KMS-11 (cell line): ENCODE measurements at regions not wholly inside any gene's neighbourhood (a gene's known extent, or its start where the extent isn't known, plus 50 kb on each side); places are given as distances from the start of the nearest gene placed in this dataset.

Experiments used
- H2AFZ ChIP-seq: fragments of 200-600 bp; sonication (generic); 2 replicates; pipeline ENCODE4 v1.6.1; 2016; ENCODE audit warnings: antibody characterized with exemption, mixed run types, low read depth
- H3K27ac ChIP-seq: fragments of 200-600 bp; sonication (generic); 2 replicates; pipeline ENCODE4 v1.6.1; 2016; ENCODE audit warnings: mild to moderate bottlenecking, mixed run types
- H3K27me3 ChIP-seq: fragments of 200-600 bp; sonication (generic); 2 replicates; pipeline ENCODE4 v1.6.1; 2017; ENCODE audit warnings: mild to moderate bottlenecking, low read depth, mixed run types, moderate library complexity; ENCODE audit not compliant: insufficient read depth
- H3K36me3 ChIP-seq: fragments of 200-600 bp; sonication (generic); 2 replicates; pipeline ENCODE4 v1.6.1; 2017; ENCODE audit warnings: mild to moderate bottlenecking, mixed run types; ENCODE audit not compliant: insufficient read depth
- H3K4me1 ChIP-seq: fragments of 200-600 bp; sonication (generic); 2 replicates; pipeline ENCODE4 v1.6.1; 2016; ENCODE audit warnings: mild to moderate bottlenecking, low read depth, mixed run types; ENCODE audit not compliant: poor library complexity, severe bottlenecking
- H3K4me2 ChIP-seq: fragments of 200-600 bp; sonication (generic); 2 replicates; pipeline ENCODE4 v1.7.0; 2016; ENCODE audit warnings: mild to moderate bottlenecking, mixed run types
- H3K4me3 ChIP-seq: fragments of 200-600 bp; sonication (generic); IDR thresholded peaks from 2 replicates; pipeline ENCODE4 v1.6.1; 2017; ENCODE audit warnings: low read depth, low read length, mixed read lengths; ENCODE audit not compliant: insufficient read depth
- H3K79me2 ChIP-seq: fragments of 200-600 bp; sonication (generic); 2 replicates; pipeline ENCODE4 v1.6.1; 2016; ENCODE audit warnings: low read depth, mixed run types; ENCODE audit not compliant: insufficient read depth
- H3K9ac ChIP-seq: fragments of 200-600 bp; sonication (generic); 2 replicates; pipeline ENCODE4 v1.6.1; 2016; ENCODE audit warnings: mild to moderate bottlenecking, mixed run types
- H4K20me1 ChIP-seq: fragments of 200-600 bp; sonication (generic); 2 replicates; pipeline ENCODE4 v1.6.1; 2016; ENCODE audit warnings: mild to moderate bottlenecking, mixed run types; ENCODE audit not compliant: insufficient read depth
- TF ChIP-seq, protein P1 (sequence below): fragments of 200-600 bp; sonication (generic); conservative IDR thresholded peaks from 2 replicates; pipeline ENCODE4 v1.6.1; 2017; ENCODE audit warnings: low read depth, mild to moderate bottlenecking, antibody characterized with exemption, low read length, moderate library complexity, mixed read lengths

DNA sequence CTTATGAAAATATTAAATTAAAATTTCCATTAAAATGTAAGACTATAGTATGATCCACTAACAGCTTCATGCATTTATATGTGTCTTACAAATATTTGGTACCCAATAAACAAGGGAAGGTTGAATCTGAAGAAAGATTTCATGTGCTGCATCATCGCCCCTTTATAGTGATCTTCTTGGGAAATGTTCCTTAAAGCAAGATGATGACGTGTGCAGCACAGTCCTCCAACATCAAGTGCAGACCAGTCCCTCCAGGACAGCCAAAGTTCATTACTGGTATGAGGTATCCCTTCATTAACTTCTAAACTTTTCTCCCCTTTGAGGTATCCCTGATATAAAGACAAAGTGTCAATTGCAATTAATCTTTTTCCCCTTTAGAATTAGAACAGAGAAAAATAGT, 567.0 kb downstream of the METTL15 start:
- H2AFZ ChIP-seq, result no peak overlapping the region
- TF ChIP-seq, protein P1, sequence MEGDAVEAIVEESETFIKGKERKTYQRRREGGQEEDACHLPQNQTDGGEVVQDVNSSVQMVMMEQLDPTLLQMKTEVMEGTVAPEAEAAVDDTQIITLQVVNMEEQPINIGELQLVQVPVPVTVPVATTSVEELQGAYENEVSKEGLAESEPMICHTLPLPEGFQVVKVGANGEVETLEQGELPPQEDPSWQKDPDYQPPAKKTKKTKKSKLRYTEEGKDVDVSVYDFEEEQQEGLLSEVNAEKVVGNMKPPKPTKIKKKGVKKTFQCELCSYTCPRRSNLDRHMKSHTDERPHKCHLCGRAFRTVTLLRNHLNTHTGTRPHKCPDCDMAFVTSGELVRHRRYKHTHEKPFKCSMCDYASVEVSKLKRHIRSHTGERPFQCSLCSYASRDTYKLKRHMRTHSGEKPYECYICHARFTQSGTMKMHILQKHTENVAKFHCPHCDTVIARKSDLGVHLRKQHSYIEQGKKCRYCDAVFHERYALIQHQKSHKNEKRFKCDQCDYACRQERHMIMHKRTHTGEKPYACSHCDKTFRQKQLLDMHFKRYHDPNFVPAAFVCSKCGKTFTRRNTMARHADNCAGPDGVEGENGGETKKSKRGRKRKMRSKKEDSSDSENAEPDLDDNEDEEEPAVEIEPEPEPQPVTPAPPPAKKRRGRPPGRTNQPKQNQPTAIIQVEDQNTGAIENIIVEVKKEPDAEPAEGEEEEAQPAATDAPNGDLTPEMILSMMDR, result no peak
- H3K27me3 ChIP-seq, result no peaks in the 10 kb centered on the region
- H3K9ac ChIP-seq, result no peak overlapping the region
- H3K79me2 ChIP-seq, result no peaks in the 10 kb centered on the region
- no peak overlapping the region for H3K4me3 ChIP-seq
- H3K4me2 ChIP-seq, result no peak overlapping the region
- no peaks in the 10 kb centered on the region for H3K4me1 ChIP-seq
- no peaks in the 10 kb centered on the region for H4K20me1 ChIP-seq
- H3K36me3 ChIP-seq, result no peaks in the 10 kb centered on the region
- H3K27ac ChIP-seq, result no peak overlapping the region

DNA sequence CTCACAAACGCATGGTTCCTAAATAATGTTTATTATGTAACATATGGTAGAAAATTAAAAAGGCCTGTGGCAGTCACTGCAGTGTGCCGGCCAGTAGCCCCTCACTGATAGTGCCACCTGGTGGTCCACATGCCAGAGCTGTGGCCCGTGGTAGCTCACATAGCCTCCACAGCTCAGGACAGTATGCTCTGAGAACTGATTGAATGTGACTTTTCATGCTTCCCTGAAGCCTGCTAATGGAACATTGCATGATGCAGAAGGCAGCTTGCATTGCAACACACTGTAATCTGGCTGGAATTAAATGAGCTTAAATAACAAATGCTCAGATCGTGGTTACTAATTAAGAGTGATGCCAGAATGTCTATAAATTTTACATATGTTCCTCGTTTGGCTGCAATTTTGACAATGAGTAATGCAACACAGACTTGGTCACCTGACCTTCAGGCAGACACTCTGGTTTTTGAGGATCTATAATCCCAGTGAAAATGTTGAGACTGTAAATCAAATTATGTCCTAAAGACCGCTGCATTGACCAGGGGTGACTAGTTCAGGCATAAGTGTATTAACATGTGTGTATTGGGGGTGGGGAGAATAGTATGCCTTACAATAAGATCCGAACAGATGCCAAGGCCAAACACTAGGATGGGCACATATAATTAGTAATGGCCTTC, 566.4 kb downstream of the METTL15 start:
- no peak overlapping the region for H3K4me3 ChIP-seq
- no peak overlapping the region for H3K9ac ChIP-seq

DNA sequence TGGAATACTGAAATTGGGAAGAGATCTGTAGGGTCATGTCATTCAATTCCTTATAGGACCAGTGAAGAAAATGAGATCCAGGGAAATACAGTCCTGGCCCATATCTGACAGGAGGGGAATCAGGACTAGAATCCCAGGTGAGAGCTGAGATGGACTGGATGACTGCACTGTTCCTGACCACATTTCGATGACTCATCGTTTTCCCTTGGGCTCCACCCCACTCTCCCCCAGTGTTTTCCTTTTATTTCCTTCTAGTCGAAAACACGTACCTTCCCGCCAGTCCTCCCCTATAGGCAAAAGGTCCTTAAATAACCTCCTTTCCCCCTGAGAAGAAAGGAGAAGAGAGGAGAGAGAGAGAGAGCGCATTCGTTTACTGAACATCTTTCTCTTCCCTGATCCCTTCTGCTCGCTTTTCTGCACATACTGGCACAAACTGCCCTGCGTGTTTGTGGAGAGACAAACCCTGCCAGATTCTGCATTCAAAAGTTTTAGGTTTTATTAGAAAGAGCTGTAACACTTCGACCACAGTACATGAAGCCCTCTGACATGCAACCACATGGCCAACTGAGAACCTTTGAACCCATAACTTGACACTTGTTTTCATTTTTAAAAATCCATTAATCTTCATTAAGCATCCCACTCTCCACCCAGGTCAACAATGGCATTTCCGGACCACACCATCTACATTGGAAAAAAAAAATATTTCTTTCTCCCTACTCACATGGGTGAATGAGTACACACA, 565.7 kb downstream of the METTL15 start:
- Histone ChIP-seq H3K4me2 (no peak overlapping the region), H3K4me3 (no peak overlapping the region)

More for the DNA sequence above, 566.4 kb downstream of the METTL15 start:
- Histone ChIP-seq H4K20me1 (no peaks in the 10 kb centered on the region), H3K4me1 (no peaks in the 10 kb centered on the region), H3K36me3 (no peaks in the 10 kb centered on the region), H3K27ac (no peak overlapping the region), H3K79me2 (no peaks in the 10 kb centered on the region), H2AFZ (no peak overlapping the region), H3K27me3 (no peaks in the 10 kb centered on the region), H3K4me2 (no peak overlapping the region)
- TF ChIP-seq, protein P1, result no peak

DNA sequence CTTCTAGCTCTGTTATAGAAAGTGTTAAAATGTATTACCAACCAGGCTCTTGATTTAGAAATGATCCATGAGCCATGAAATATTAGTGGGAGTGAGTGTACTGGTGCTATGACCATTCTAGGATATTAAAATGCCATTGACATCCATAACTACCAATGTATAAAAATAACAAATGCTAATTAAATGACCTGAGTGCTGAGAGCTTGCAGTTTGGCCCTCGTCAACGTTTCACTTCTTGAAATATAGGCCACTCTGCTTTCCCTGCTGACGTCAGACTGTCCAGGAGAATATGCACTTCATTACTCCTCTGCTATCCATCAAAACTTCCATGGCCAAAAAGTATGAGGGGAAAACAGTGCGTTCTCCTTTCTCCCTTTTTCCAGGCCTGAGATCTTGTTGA, 563.1 kb downstream of the METTL15 start:
- Histone ChIP-seq H3K79me2 (no peaks in the 10 kb centered on the region), H2AFZ (no peak overlapping the region), H4K20me1 (no peaks in the 10 kb centered on the region), H3K27me3 (no peaks in the 10 kb centered on the region), H3K36me3 (no peaks in the 10 kb centered on the region), H3K27ac (no peak overlapping the region), H3K4me3 (no peak overlapping the region), H3K4me2 (no peak overlapping the region), H3K4me1 (no peaks in the 10 kb centered on the region), H3K9ac (no peak overlapping the region)
- TF ChIP-seq, protein P1, result no peak

More for the DNA sequence above, 565.7 kb downstream of the METTL15 start:
- no peaks in the 10 kb centered on the region for H4K20me1 ChIP-seq
- H3K27me3 ChIP-seq, result no peaks in the 10 kb centered on the region
- TF ChIP-seq, protein P1, result no peak
- no peak overlapping the region for H3K9ac ChIP-seq
- H3K4me1 ChIP-seq, result no peaks in the 10 kb centered on the region
- no peaks in the 10 kb centered on the region for H3K79me2 ChIP-seq
- no peak overlapping the region for H3K27ac ChIP-seq
- H3K36me3 ChIP-seq, result no peaks in the 10 kb centered on the region
- no peak overlapping the region for H2AFZ ChIP-seq
